H1 (cell line): ENCODE measurements at regions not wholly inside any gene's neighbourhood (a gene's known extent, or its start where the extent isn't known, plus 50 kb on each side); places are given as distances from the start of the nearest gene placed in this dataset.

Source experiments
- CTCF ChIA-PET: fragments of 300-600 bp; sonication (Branson Sonifier 250); formaldehyde crosslinking; loops from one replicate; lab custom pipeline; 2021; ENCODE audit not compliant: partially characterized antibody; lab: Charles Lee
- POLR2A ChIA-PET: fragments of 300-600 bp; sonication (Branson Sonifier 250); formaldehyde crosslinking; loops from one replicate; lab custom pipeline; 2021; ENCODE audit warnings: inconsistent platforms; ENCODE audit not compliant: partially characterized antibody; lab: Charles Lee
- DNase-seq, 2 experiments: peaks; one replicate each; pipeline versions ENCODE4 v3.0.0 to v3.0.0-alpha.2; 2010 to 2022; ENCODE audit warnings: low spot score in 2 of 2, low read depth in 1 of 2, mixed read lengths in 1 of 2
- FAIRE-seq: peaks from 2 replicates; lab custom pipeline; 2011; peaks lifted over from hg19 to GRCh38; lab: Jason Lieb, UNC
- H2AFZ ChIP-seq: 2 replicates; pipeline ENCODE4 v1.8.1; 2012; ENCODE audit warnings: low read length, inconsistent platforms
- H2AK5ac ChIP-seq: 2 replicates; pipeline ENCODE4 v1.6.1; 2013; ENCODE audit warnings: low read depth, low read length
- H2BK120ac ChIP-seq: replicated peaks from 2 replicates; pipeline ENCODE3; 2013; ENCODE audit warnings: low read depth, low read length, inconsistent platforms
- H2BK12ac ChIP-seq: 2 replicates; pipeline ENCODE4 v1.6.1; 2013; ENCODE audit warnings: low read depth, low read length
- H2BK15ac ChIP-seq: 2 replicates; pipeline ENCODE4 v1.6.1; 2013; ENCODE audit warnings: low read length
- H2BK20ac ChIP-seq: 2 replicates; pipeline ENCODE4 v1.6.1; 2013; ENCODE audit warnings: low read length
- H2BK5ac ChIP-seq: 2 replicates; pipeline ENCODE4 v1.6.1; 2013; ENCODE audit warnings: low read depth, low read length
- H3K14ac ChIP-seq: 2 replicates; pipeline ENCODE4 v1.6.1; 2013; ENCODE audit warnings: inconsistent platforms; ENCODE audit not compliant: insufficient read length
- H3K18ac ChIP-seq: 2 replicates; pipeline ENCODE4 v1.6.1; 2013; ENCODE audit warnings: low read length; ENCODE audit errors: extremely low read depth
- H3K23ac ChIP-seq: 2 replicates; pipeline ENCODE4 v1.6.1; 2013; ENCODE audit warnings: inconsistent platforms; ENCODE audit not compliant: insufficient read length
- H3K23me2 ChIP-seq: 2 replicates; pipeline ENCODE4 v1.6.1; 2013; ENCODE audit warnings: low read depth, low read length
- H3K27ac ChIP-seq: 2 replicates; pipeline ENCODE4 v1.6.1; 2011; ENCODE audit warnings: low read depth, low read length, inconsistent platforms
- H3K27me3 ChIP-seq, 4 experiments: replicated peaks in 1 of 4; 1 replicate in 1 of 4; 2 replicates in 3 of 4; pipeline versions ENCODE4 v1.6.1 to v1.8.1; 2011 to 2013; ENCODE audit warnings: low read length in 3 of 4, mild to moderate bottlenecking in 3 of 4, inconsistent platforms in 2 of 4, mixed read lengths in 2 of 4, moderate library complexity in 1 of 4; ENCODE audit not compliant: control insufficient read depth in 3 of 4, insufficient read depth in 3 of 4; ENCODE audit errors: extremely low read depth in 1 of 4
- H3K36me3 ChIP-seq, 4 experiments: 2 replicates each; pipeline versions ENCODE4 v1.6.1 to v1.8.1; 2011 to 2013; ENCODE audit warnings: mild to moderate bottlenecking in 4 of 4, low read length in 3 of 4, moderate library complexity in 2 of 4, control low read depth in 1 of 4, inconsistent platforms in 1 of 4; ENCODE audit not compliant: insufficient read depth in 4 of 4, control insufficient read depth in 2 of 4
- H3K4ac ChIP-seq: replicated peaks from 2 replicates; pipeline ENCODE3; 2013; ENCODE audit warnings: low read length, low read depth, mixed read lengths, inconsistent platforms; ENCODE audit not compliant: insufficient read length
- H3K4me1 ChIP-seq, 4 experiments: replicated peaks in 1 of 4; 1 replicate in 1 of 4; 2 replicates in 3 of 4; pipeline versions ENCODE4 v1.6.1 to v1.8.1; 2011 to 2013; ENCODE audit warnings: low read length in 3 of 4, inconsistent platforms in 2 of 4, mixed read lengths in 1 of 4; ENCODE audit not compliant: insufficient read depth in 4 of 4, control insufficient read depth in 3 of 4
- H3K4me2 ChIP-seq, 2 experiments: 2 replicates each; pipeline versions ENCODE4 v1.6.1 to v1.8.1; 2011 to 2013; ENCODE audit warnings: low read depth in 2 of 2, low read length in 2 of 2, control low read depth in 1 of 2, inconsistent platforms in 1 of 2, mild to moderate bottlenecking in 1 of 2; ENCODE audit not compliant: insufficient read depth in 1 of 2
- H3K4me3 ChIP-seq, 4 experiments: fragments of 200-600, 300-600 bp in 1 of 4; sonication (generic), shearing (Covaris generic), sonication (Bioruptor Twin) in 1 of 4; 2 replicates each; pipeline versions ENCODE4 v1.5.1 to v1.8.1; 2011 to 2016; ENCODE audit warnings: low read length in 4 of 4, low read depth in 3 of 4, control low read depth in 2 of 4, inconsistent platforms in 2 of 4, mild to moderate bottlenecking in 2 of 4, mixed read lengths in 1 of 4, moderate library complexity in 1 of 4; ENCODE audit not compliant: insufficient read depth in 2 of 4; ENCODE audit errors: extremely low read depth in 1 of 4
- H3K56ac ChIP-seq: replicated peaks from 2 replicates; pipeline ENCODE3; 2013; ENCODE audit warnings: low read depth, mild to moderate bottlenecking, mixed read lengths, low read length, inconsistent platforms; ENCODE audit not compliant: insufficient read length
- H3K79me1 ChIP-seq: 2 replicates; pipeline ENCODE4 v1.6.1; 2013; ENCODE audit warnings: low read depth, low read length, control low read depth
- H3K79me2 ChIP-seq, 2 experiments: 2 replicates each; pipeline versions ENCODE4 v1.6.1 to v1.8.1; 2012 to 2013; ENCODE audit warnings: low read length in 2 of 2, mild to moderate bottlenecking in 2 of 2, inconsistent platforms in 1 of 2; ENCODE audit not compliant: insufficient read depth in 2 of 2, control insufficient read depth in 1 of 2
- H3K9ac ChIP-seq, 4 experiments: replicated peaks in 1 of 4; 1 replicate in 1 of 4; 2 replicates in 3 of 4; pipeline versions ENCODE4 v1.6.1 to v1.8.1; 2011 to 2013; ENCODE audit warnings: low read depth in 3 of 4, low read length in 3 of 4, control low read depth in 2 of 4, mild to moderate bottlenecking in 2 of 4, moderate library complexity in 2 of 4, inconsistent platforms in 1 of 4; ENCODE audit errors: extremely low read depth in 1 of 4
- H3K9me3 ChIP-seq, 2 experiments: 2 replicates each; pipeline versions ENCODE4 v1.6.1 to v1.8.1; 2012 to 2013; ENCODE audit warnings: mild to moderate bottlenecking in 2 of 2, moderate library complexity in 2 of 2, control low read depth in 1 of 2, inconsistent platforms in 1 of 2, low read depth in 1 of 2, low read length in 1 of 2, mixed read lengths in 1 of 2; ENCODE audit not compliant: insufficient read depth in 2 of 2
- H4K20me1 ChIP-seq, 2 experiments: replicated peaks in 1 of 2; 2 replicates each; pipeline versions ENCODE3 to v1.8.1; 2011 to 2013; ENCODE audit warnings: inconsistent platforms in 2 of 2, low read length in 2 of 2, mild to moderate bottlenecking in 1 of 2; ENCODE audit not compliant: insufficient read depth in 2 of 2, control insufficient read depth in 1 of 2
- H4K5ac ChIP-seq: 2 replicates; pipeline ENCODE4 v1.6.1; 2013; ENCODE audit warnings: low read length, low read depth, mixed read lengths, inconsistent platforms; ENCODE audit not compliant: insufficient read length
- H4K8ac ChIP-seq: 2 replicates; pipeline ENCODE4 v1.8.0; 2013; ENCODE audit warnings: mild to moderate bottlenecking, moderate library complexity, low read length, inconsistent platforms; ENCODE audit not compliant: insufficient read depth; ENCODE audit errors: extremely low read depth
- H4K91ac ChIP-seq: replicated peaks from 2 replicates; pipeline ENCODE3; 2013; ENCODE audit warnings: low read length, mixed read lengths, inconsistent platforms; ENCODE audit not compliant: insufficient read length
- WGBS, 2 experiments: shearing (Covaris generic) in 1 of 2; methylation state at CpG; one replicate each; pipeline versions ENCODE4 v1.1.6 to v1.1.7; 2013 to 2015; ENCODE audit warnings: low lambda C conversion rate in 2 of 2, mixed read lengths in 2 of 2, inconsistent platforms in 1 of 2, low coverage in 1 of 2, missing lambda C conversion rate in 1 of 2; ENCODE audit not compliant: insufficient replicate concordance in 2 of 2, insufficient coverage in 1 of 2, insufficient read length in 1 of 2; ENCODE audit errors: extremely low coverage in 1 of 2, missing lambda C conversion rate in 1 of 2; 5-methylcytosine and 5-hydroxymethylcytosine counted together
- TF ChIP-seq, protein P1 (sequence below): IDR thresholded peaks from 2 replicates; pipeline ENCODE4 v1.6.1; 2011; ENCODE audit warnings: low read depth, mild to moderate bottlenecking, low read length; ENCODE audit not compliant: insufficient read depth

DNA sequence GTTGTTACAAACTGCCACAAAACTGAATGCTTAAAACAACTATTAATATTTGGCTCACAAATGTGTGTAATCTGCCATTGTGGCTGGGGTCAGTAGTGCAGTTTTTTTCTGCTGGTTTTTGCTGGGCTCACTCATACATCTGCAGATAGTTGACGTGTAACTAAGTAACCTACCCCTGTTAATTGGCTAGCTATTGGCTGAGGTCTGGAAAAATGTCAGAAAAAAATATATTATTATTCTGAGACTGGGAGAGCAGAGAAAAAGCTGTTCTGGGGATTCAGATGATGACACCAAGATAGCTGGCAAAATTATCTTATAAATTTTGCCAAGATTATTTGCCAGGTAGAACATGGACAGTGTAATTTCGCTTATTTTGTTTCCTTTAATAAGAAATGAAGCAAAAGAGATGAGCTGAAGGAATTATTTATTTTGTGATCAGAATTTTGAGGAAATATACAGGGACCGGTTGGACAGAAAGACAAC is 616.1 kb upstream of the ADAMTS5 start:
- Histone ChIP-seq H4K8ac (no peak overlapping the region), H3K4me3 (no peak overlapping the region), H3K79me2 (no peaks in the 10 kb centered on the region), H4K5ac (no peak overlapping the region), H2BK120ac (no peak overlapping the region), H3K79me1 (no peaks in the 10 kb centered on the region), H3K4me1 (no peaks in the 10 kb centered on the region), H3K23me2 (no peaks in the 10 kb centered on the region), H2AFZ (no peak overlapping the region), H3K9me3 (no peaks in the 10 kb centered on the region), H2BK20ac (no peak overlapping the region), H3K27me3 (no peaks in the 10 kb centered on the region), H4K20me1 (no peaks in the 10 kb centered on the region), H3K56ac (no peak overlapping the region), H3K27ac (no peak overlapping the region), H4K91ac (no peak overlapping the region), H3K18ac (no peak overlapping the region), H3K9ac (no peak overlapping the region), H2BK12ac (no peak overlapping the region), H3K4ac (no peak overlapping the region), H3K14ac (no peak overlapping the region), H2BK15ac (no peak overlapping the region), H3K23ac (no peak overlapping the region), H2BK5ac (no peak overlapping the region), H3K4me2 (no peak overlapping the region), H2AK5ac (no peak overlapping the region), H3K36me3 (no peaks in the 10 kb centered on the region)
- CTCF ChIA-PET: interaction anchor here (1.1 to 2.3 kb wide), 3 partner anchors 13 to 1162 kb away, joined by 3 to 7 read pairs (median 3); no protein-coding TSS in a partner anchor
- POLR2A ChIA-PET: no interaction called here
- no peak for DNase-seq
- no peak for FAIRE-seq
- TF ChIP-seq, protein P1, sequence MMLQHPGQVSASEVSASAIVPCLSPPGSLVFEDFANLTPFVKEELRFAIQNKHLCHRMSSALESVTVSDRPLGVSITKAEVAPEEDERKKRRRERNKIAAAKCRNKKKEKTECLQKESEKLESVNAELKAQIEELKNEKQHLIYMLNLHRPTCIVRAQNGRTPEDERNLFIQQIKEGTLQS: no peak
- 85% methylated on average over 3 of the region's 3 CpGs; no CpG with 5 or more reads in 1 of the 2 experiments for WGBS, 2 experiments
